SK-N-SH treated with all-trans-retinoic acid at 6 μM for 48 hours (cell line): ENCODE measurements at regions not wholly inside any gene's neighbourhood (a gene's known extent, or its start where the extent isn't known, plus 50 kb on each side); places are given as distances from the start of the nearest gene placed in this dataset.

Experiments used
- ATAC-seq: fragments of 200-7000 bp; cut with Tn5 transposase; 3 replicates; pipeline ENCODE4 v1.9.1; 2020; ENCODE audit warnings: mild to moderate bottlenecking, moderate library complexity
- ARNTL ChIP-seq: fragments of 450-650 bp; formaldehyde crosslinking; IDR thresholded peaks from 2 replicates; pipeline ENCODE4 v1.5.0; 2020; ENCODE audit warnings: low read depth, mild to moderate bottlenecking, moderate library complexity, borderline replicate concordance
- CREB5 ChIP-seq: fragments of 250-450 bp; sonication (Bioruptor Pico); IDR thresholded peaks from 2 replicates; pipeline ENCODE4 v1.5.1; 2020; ENCODE audit warnings: low read depth, mild to moderate bottlenecking, moderate library complexity
- CSDC2 ChIP-seq: fragments of 250-450 bp; sonication (Bioruptor Pico); IDR thresholded peaks from 2 replicates; pipeline ENCODE4 v1.5.0; 2020; ENCODE audit warnings: mild to moderate bottlenecking, moderate library complexity
- ESRRG ChIP-seq: fragments of 250-450 bp; sonication (Bioruptor Pico); IDR thresholded peaks from 2 replicates; pipeline ENCODE4 v1.6.1; 2021; ENCODE audit warnings: mild to moderate bottlenecking
- GLIS3 ChIP-seq: fragments of 250-450 bp; sonication (Bioruptor Pico); IDR thresholded peaks from 2 replicates; pipeline ENCODE4 v1.5.0; 2020; ENCODE audit warnings: mild to moderate bottlenecking, moderate library complexity
- PATZ1 ChIP-seq: fragments of 250-450 bp; sonication (Bioruptor Pico); IDR thresholded peaks from 2 replicates; pipeline ENCODE4 v1.8.0; 2020; ENCODE audit warnings: mild to moderate bottlenecking, moderate library complexity, borderline replicate concordance
- PPARA ChIP-seq: fragments of 250-450 bp; sonication (Bioruptor Pico); IDR thresholded peaks from 2 replicates; pipeline ENCODE4 v1.5.0; 2020; ENCODE audit warnings: mild to moderate bottlenecking, borderline replicate concordance
- RARB ChIP-seq: fragments of 250-450 bp; sonication (Bioruptor Pico); IDR thresholded peaks from 2 replicates; pipeline ENCODE4 v1.8.0; 2021; ENCODE audit warnings: mild to moderate bottlenecking, moderate library complexity
- SNAI2 ChIP-seq: fragments of 250-450 bp; sonication (Bioruptor Pico); IDR thresholded peaks from 2 replicates; pipeline ENCODE4 v1.5.0; 2020; ENCODE audit warnings: mild to moderate bottlenecking, moderate library complexity
- TCF4 ChIP-seq: fragments of 250-450 bp; sonication (Bioruptor Pico); IDR thresholded peaks from 2 replicates; pipeline ENCODE4 v1.8.0; 2021; ENCODE audit warnings: mild to moderate bottlenecking, moderate library complexity, borderline replicate concordance
- TOX ChIP-seq: fragments of 250-450 bp; sonication (Bioruptor Pico); IDR thresholded peaks from 2 replicates; pipeline ENCODE4 v1.8.0; 2021; ENCODE audit warnings: mild to moderate bottlenecking, moderate library complexity, borderline replicate concordance
- TSHZ2 ChIP-seq: fragments of 250-450 bp; sonication (Bioruptor Pico); IDR thresholded peaks from 2 replicates; pipeline ENCODE4 v1.5.0; 2020; ENCODE audit warnings: mild to moderate bottlenecking, moderate library complexity
- ZC3H10 ChIP-seq: fragments of 250-450 bp; sonication (Bioruptor Pico); IDR thresholded peaks from 2 replicates; pipeline ENCODE4 v1.5.1; 2021; ENCODE audit warnings: mild to moderate bottlenecking, moderate library complexity
- ZFP3 ChIP-seq: fragments of 250-450 bp; sonication (Bioruptor Pico); IDR thresholded peaks from 2 replicates; pipeline ENCODE4 v1.5.0; 2020; ENCODE audit warnings: mild to moderate bottlenecking, moderate library complexity
- ZFP30 ChIP-seq: fragments of 450-650 bp; formaldehyde crosslinking; IDR thresholded peaks from 2 replicates; pipeline ENCODE4 v1.5.0; 2022; ENCODE audit warnings: mild to moderate bottlenecking, moderate library complexity
- ZNF565 ChIP-seq: fragments of 450-650 bp; formaldehyde crosslinking; conservative IDR thresholded peaks from 2 replicates; pipeline ENCODE4 v1.5.0; 2020; ENCODE audit warnings: low read depth, mild to moderate bottlenecking, moderate library complexity
- ZNF8 ChIP-seq: fragments of 450-650 bp; formaldehyde crosslinking; IDR thresholded peaks from 2 replicates; pipeline ENCODE4 v1.5.0; 2020; ENCODE audit warnings: mild to moderate bottlenecking, moderate library complexity
- TF ChIP-seq, protein P1 (sequence below): fragments of 250-450 bp; sonication (Bioruptor Pico); IDR thresholded peaks from 2 replicates; pipeline ENCODE4 v1.8.0; 2021; ENCODE audit warnings: low read depth, mild to moderate bottlenecking, moderate library complexity, borderline replicate concordance

GRCh38 chr15:69861331-69862171 lies 236.2 kb downstream of the TLE3 start:
- no peak for TF ChIP-seq PATZ1
- TF ChIP-seq ARNTL (CRISPR knock-in tag) = no peak
- TF ChIP-seq PPARA (CRISPR knock-in tag) = no peak
- no peak for TF ChIP-seq ZFP3 (CRISPR knock-in tag)
- no peak for TF ChIP-seq ZFP30 (CRISPR knock-in tag)
- TF ChIP-seq, protein P1, sequence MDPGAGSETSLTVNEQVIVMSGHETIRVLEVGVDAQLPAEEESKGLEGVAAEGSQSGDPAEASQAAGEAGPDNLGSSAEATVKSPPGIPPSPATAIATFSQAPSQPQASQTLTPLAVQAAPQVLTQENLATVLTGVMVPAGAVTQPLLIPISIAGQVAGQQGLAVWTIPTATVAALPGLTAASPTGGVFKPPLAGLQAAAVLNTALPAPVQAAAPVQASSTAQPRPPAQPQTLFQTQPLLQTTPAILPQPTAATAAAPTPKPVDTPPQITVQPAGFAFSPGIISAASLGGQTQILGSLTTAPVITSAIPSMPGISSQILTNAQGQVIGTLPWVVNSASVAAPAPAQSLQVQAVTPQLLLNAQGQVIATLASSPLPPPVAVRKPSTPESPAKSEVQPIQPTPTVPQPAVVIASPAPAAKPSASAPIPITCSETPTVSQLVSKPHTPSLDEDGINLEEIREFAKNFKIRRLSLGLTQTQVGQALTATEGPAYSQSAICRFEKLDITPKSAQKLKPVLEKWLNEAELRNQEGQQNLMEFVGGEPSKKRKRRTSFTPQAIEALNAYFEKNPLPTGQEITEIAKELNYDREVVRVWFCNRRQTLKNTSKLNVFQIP (CRISPR knock-in tag) = no peak
- no peak for TF ChIP-seq ZC3H10 (CRISPR knock-in tag)
- TF ChIP-seq TOX (CRISPR knock-in tag) = no peak
- no peak for TF ChIP-seq CREB5 (CRISPR knock-in tag)
- no peak for TF ChIP-seq TCF4 (CRISPR knock-in tag)
- no peak for TF ChIP-seq TSHZ2 (CRISPR knock-in tag)
- TF ChIP-seq CSDC2 (CRISPR knock-in tag) = no peak
- no peak for TF ChIP-seq ZNF565 (CRISPR knock-in tag)
- ATAC-seq = no peak

DNA sequence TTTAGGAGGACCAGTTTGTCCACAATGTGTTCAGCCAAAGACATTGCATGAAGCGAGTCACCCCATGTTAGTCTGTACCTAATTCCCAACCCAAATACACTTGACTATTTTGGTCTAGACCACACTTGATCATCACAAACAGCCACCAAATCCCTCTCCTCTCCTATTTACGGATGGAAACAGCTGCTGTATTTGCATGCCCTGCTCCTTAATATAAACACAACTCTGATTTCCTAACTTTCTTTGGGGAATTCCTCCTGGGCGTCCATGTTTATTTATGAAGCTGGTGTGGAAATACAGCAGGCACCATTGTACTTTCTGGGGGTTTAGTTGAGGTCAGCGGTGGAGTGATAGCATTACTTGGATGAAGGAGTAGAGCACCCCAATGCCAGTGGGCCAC lies 235.2 kb downstream of the TLE3 start:
- ATAC-seq = no peak
- TF ChIP-seq ZC3H10 (CRISPR knock-in tag) (no peak), PPARA (CRISPR knock-in tag) (no peak), ZFP30 (CRISPR knock-in tag) (no peak), ZNF8 (CRISPR knock-in tag) (no peak), SNAI2 (CRISPR knock-in tag) (no peak), TCF4 (CRISPR knock-in tag) (no peak), GLIS3 (CRISPR knock-in tag) (no peak), CREB5 (CRISPR knock-in tag) (no peak), ESRRG (CRISPR knock-in tag) (no peak)

GRCh38 chr15:69863446-69863845 lies 234.3 kb downstream of the TLE3 start:
- ATAC-seq = no peak
- TF ChIP-seq TOX (CRISPR knock-in tag) (no peak), ZC3H10 (CRISPR knock-in tag) (no peak), ZNF8 (CRISPR knock-in tag) (no peak), RARB (CRISPR knock-in tag) (no peak), ESRRG (CRISPR knock-in tag) (no peak)
